ENCODE measurements at regions not wholly inside any gene's neighbourhood (a gene's known extent, or its start where the extent isn't known, plus 50 kb on each side); places are given as distances from the start of the nearest gene placed in this dataset.

- no peak for DNase-seq (ENCODE audit: low spot score)
- TF ChIP-seq CTCF (IDR thresholded peaks at IDR 0.05; ENCODE audit: borderline replicate concordance, control extremely low read depth, extremely low read depth, insufficient read depth, missing control alignments) = no peak
- in situ Hi-C loops (cut with MboI; ENCODE audit: low sequenced_read_pairs, unreplicated experiment) = no loop called here
Measured at GRCh38 chr7:25037325-25037724, 57.3 kb upstream of the OSBPL3 start.

- no peak for TF ChIP-seq CTCF (IDR thresholded peaks at IDR 0.05; ENCODE audit: borderline replicate concordance, control extremely low read depth, extremely low read depth, insufficient read depth, missing control alignments)
- in situ Hi-C loops (cut with MboI; ENCODE audit: low sequenced_read_pairs, unreplicated experiment) = no loop called here
- no peak for DNase-seq (ENCODE audit: low spot score)
Measured at GRCh38 chr7:25035274-25035673, 55.3 kb upstream of the OSBPL3 start.

- in situ Hi-C loops (cut with MboI; ENCODE audit: low sequenced_read_pairs, unreplicated experiment) = no loop called here
- no peak for TF ChIP-seq CTCF (IDR thresholded peaks at IDR 0.05; ENCODE audit: borderline replicate concordance, control extremely low read depth, extremely low read depth, insufficient read depth, missing control alignments)
- no peak for DNase-seq (ENCODE audit: low spot score)
Measured at GRCh38 chr7:25034136-25034535, 54.2 kb upstream of the OSBPL3 start.

- TF ChIP-seq CTCF (IDR thresholded peaks at IDR 0.05; ENCODE audit: borderline replicate concordance, control extremely low read depth, extremely low read depth, insufficient read depth, missing control alignments) = no peak
- in situ Hi-C loops (cut with MboI; ENCODE audit: low sequenced_read_pairs, unreplicated experiment) = no loop called here
- no peak for DNase-seq (ENCODE audit: low spot score)
Measured at GRCh38 chr7:25032774-25033743, 53.1 kb upstream of the OSBPL3 start.

- DNase-seq (ENCODE audit: low spot score) = no peak
- in situ Hi-C loops (cut with MboI; ENCODE audit: low sequenced_read_pairs, unreplicated experiment) = no loop called here
- no peak for TF ChIP-seq CTCF (IDR thresholded peaks at IDR 0.05; ENCODE audit: borderline replicate concordance, control extremely low read depth, extremely low read depth, insufficient read depth, missing control alignments)
Measured at GRCh38 chr7:25031432-25031831, 51.5 kb upstream of the OSBPL3 start.

- in situ Hi-C loops (cut with MboI; ENCODE audit: low sequenced_read_pairs, unreplicated experiment) = no loop called here
- DNase-seq (ENCODE audit: low spot score) = peak; percentile 37
- no peak for TF ChIP-seq CTCF (IDR thresholded peaks at IDR 0.05; ENCODE audit: borderline replicate concordance, control extremely low read depth, extremely low read depth, insufficient read depth, missing control alignments)
Measured at GRCh38 chr7:25031007-25031406, 51.0 kb upstream of the OSBPL3 start.

Measured in GM13976 (cell line).